Neural progenitor cell (in vitro differentiated cells): ENCODE measurements at regions not wholly inside any gene's neighbourhood (a gene's known extent, or its start where the extent isn't known, plus 50 kb on each side); places are given as distances from the start of the nearest gene placed in this dataset.
A peak's percentile ranks its signal among the peaks of the same experiment; 100 is the strongest.

Source experiments
- DNase-seq: peaks from one replicate; pipeline ENCODE4 v3.0.0-alpha.2; 2016; ENCODE audit warnings: low spot score
- H2AFZ ChIP-seq: fragments of 200-600 bp; sonication (generic); replicated peaks from 2 replicates; pipeline ENCODE4 v1.6.1; 2016; ENCODE audit warnings: antibody characterized with exemption
- H3F3A ChIP-seq: fragments of 200-600 bp; sonication (generic); 2 replicates; pipeline ENCODE4 v1.6.1; 2016; ENCODE audit warnings: antibody characterized with exemption, low read depth
- H3K27ac ChIP-seq: fragments of 200-600 bp; sonication (generic); 2 replicates; pipeline ENCODE4 v1.5.1; 2016; ENCODE audit warnings: mild to moderate bottlenecking
- H3K27me3 ChIP-seq: fragments of 200-600 bp; sonication (generic); 2 replicates; pipeline ENCODE4 v1.6.1; 2016; ENCODE audit warnings: mild to moderate bottlenecking, moderate library complexity
- H3K36me3 ChIP-seq: fragments of 200-600 bp; sonication (generic); 2 replicates; pipeline ENCODE4 v1.5.1; 2016
- H3K4me1 ChIP-seq: fragments of 200-600 bp; sonication (generic); 2 replicates; pipeline ENCODE4 v1.6.1; 2016; ENCODE audit warnings: mixed run types
- H3K4me2 ChIP-seq: fragments of 200-600 bp; sonication (generic); 2 replicates; pipeline ENCODE4 v1.6.1; 2016
- H3K4me3 ChIP-seq: fragments of 200-600 bp; sonication (generic); 2 replicates; pipeline ENCODE4 v1.5.1; 2016
- H3K79me2 ChIP-seq: fragments of 200-600 bp; sonication (generic); 2 replicates; pipeline ENCODE4 v1.6.1; 2016; ENCODE audit warnings: low read depth
- H3K9ac ChIP-seq: fragments of 200-600 bp; sonication (generic); 2 replicates; pipeline ENCODE4 v1.6.1; 2016
- H3K9me3 ChIP-seq: fragments of 200-600 bp; sonication (generic); 2 replicates; pipeline ENCODE4 v1.5.1; 2016; ENCODE audit warnings: low read depth
- H4K20me1 ChIP-seq: fragments of 200-600 bp; sonication (generic); 2 replicates; pipeline ENCODE4 v1.6.1; 2016; ENCODE audit warnings: low read depth
- H3K27ac Mint-ChIP-seq: 3 replicates; pipeline ENCODE4 v1.8.0; 2021; ENCODE audit warnings: mixed read lengths
- H3K27me3 Mint-ChIP-seq: 2 replicates; pipeline ENCODE4 v1.8.0; 2022; ENCODE audit warnings: low read depth, mild to moderate bottlenecking, inconsistent platforms, moderate library complexity, mixed read lengths; ENCODE audit not compliant: insufficient read depth
- H3K36me3 Mint-ChIP-seq: 3 replicates; pipeline ENCODE4 v1.8.0; 2021; ENCODE audit warnings: mixed read lengths
- H3K4me1 Mint-ChIP-seq: 3 replicates; pipeline ENCODE4 v1.8.0; 2021; ENCODE audit warnings: mixed read lengths
- H3K4me3 Mint-ChIP-seq: 3 replicates; pipeline ENCODE4 v1.8.0; 2021; ENCODE audit warnings: mild to moderate bottlenecking, moderate library complexity, mixed read lengths
- H3K9me3 Mint-ChIP-seq: 3 replicates; pipeline ENCODE4 v1.8.0; 2020; ENCODE audit warnings: mixed read lengths
- CTCF ChIP-seq: fragments of 200-600 bp; sonication (generic); IDR thresholded peaks from 2 replicates; pipeline ENCODE4 v1.5.1; 2017; ENCODE audit warnings: antibody characterized with exemption, mild to moderate bottlenecking
- EZH2 ChIP-seq: fragments of 200-600 bp; sonication (generic); IDR thresholded peaks from 2 replicates; pipeline ENCODE4 v1.6.1; 2017; ENCODE audit warnings: antibody characterized with exemption, mild to moderate bottlenecking, moderate library complexity
- EZH2phosphoT487 ChIP-seq: fragments of 200-600 bp; sonication (generic); IDR thresholded peaks from 2 replicates; pipeline ENCODE4 v1.6.1; 2017; ENCODE audit warnings: antibody characterized with exemption

- no peak for TF ChIP-seq EZH2phosphoT487
- TF ChIP-seq EZH2, result no peak
- TF ChIP-seq CTCF, result no peak
- H3K27me3 Mint-ChIP-seq, result peaks cover 4% of the 10 kb centered on the region
- Histone ChIP-seq H4K20me1 (no peaks in the 10 kb centered on the region), H3F3A (peaks cover 4% of the 10 kb centered on the region), H3K79me2 (no peaks in the 10 kb centered on the region), H3K4me1 (no peaks in the 10 kb centered on the region), H3K9ac (no peak overlapping the region), H3K27me3 (no peaks in the 10 kb centered on the region), H2AFZ (no peak overlapping the region), H3K4me2 (no peak overlapping the region), H3K36me3 (no peaks in the 10 kb centered on the region), H3K9me3 (peaks cover 11% of the 10 kb centered on the region), H3K27ac (no peak overlapping the region), H3K4me3 (no peak overlapping the region)
- peaks cover 11% of the 10 kb centered on the region for H3K4me1 Mint-ChIP-seq
- DNase-seq, result no peak
- H3K27ac Mint-ChIP-seq, result no peak overlapping the region
- no peaks in the 10 kb centered on the region for H3K36me3 Mint-ChIP-seq
- H3K4me3 Mint-ChIP-seq, result no peak overlapping the region
- H3K9me3 Mint-ChIP-seq, result peaks cover 20% of the 10 kb centered on the region
Observed at GRCh38 chr2:133856678-133857077, 288.4 kb upstream of the NCKAP5 start.

- H3K27me3 ChIP-seq, result no peaks in the 10 kb centered on the region
- H2AFZ ChIP-seq, result no peak overlapping the region
- H3K4me1 ChIP-seq, result no peaks in the 10 kb centered on the region
- no peak overlapping the region for H3K27ac ChIP-seq
- H3K4me3 ChIP-seq, result no peak overlapping the region
- no peaks in the 10 kb centered on the region for H4K20me1 ChIP-seq
- Mint-ChIP-seq H3K36me3 (no peaks in the 10 kb centered on the region), H3K27me3 (peaks cover 3% of the 10 kb centered on the region), H3K4me1 (peaks cover 11% of the 10 kb centered on the region), H3K27ac (peak overlapping the region; percentile 68), H3K4me3 (no peak overlapping the region), H3K9me3 (peaks cover 8% of the 10 kb centered on the region)
- DNase-seq, result no peak
- H3F3A ChIP-seq, result peaks cover 4% of the 10 kb centered on the region
- no peak overlapping the region for H3K4me2 ChIP-seq
- no peak overlapping the region for H3K9ac ChIP-seq
- H3K79me2 ChIP-seq, result no peaks in the 10 kb centered on the region
- H3K9me3 ChIP-seq, result no peaks in the 10 kb centered on the region
- H3K36me3 ChIP-seq, result no peaks in the 10 kb centered on the region
- TF ChIP-seq EZH2, result no peak
- no peak for TF ChIP-seq EZH2phosphoT487
- TF ChIP-seq CTCF, result no peak
Observed at GRCh38 chr2:133859578-133859977, 291.3 kb upstream of the NCKAP5 start.

- Histone ChIP-seq H3K36me3 (no peaks in the 10 kb centered on the region), H4K20me1 (no peaks in the 10 kb centered on the region), H3K79me2 (no peaks in the 10 kb centered on the region), H3K4me3 (no peak overlapping the region), H3K9ac (no peak overlapping the region), H2AFZ (no peak overlapping the region), H3F3A (peaks cover 4% of the 10 kb centered on the region), H3K9me3 (no peaks in the 10 kb centered on the region), H3K4me1 (no peaks in the 10 kb centered on the region), H3K27ac (no peak overlapping the region), H3K4me2 (no peak overlapping the region), H3K27me3 (no peaks in the 10 kb centered on the region)
- Mint-ChIP-seq H3K4me1 (peaks cover 11% of the 10 kb centered on the region), H3K36me3 (no peaks in the 10 kb centered on the region), H3K27me3 (peaks cover 3% of the 10 kb centered on the region), H3K27ac (no peak overlapping the region), H3K9me3 (peaks cover 5% of the 10 kb centered on the region), H3K4me3 (no peak overlapping the region)
- TF ChIP-seq CTCF, result no peak
- TF ChIP-seq EZH2, result no peak
- no peak for TF ChIP-seq EZH2phosphoT487
- DNase-seq, result no peak
Observed at GRCh38 chr2:133862400-133862977, 294.2 kb upstream of the NCKAP5 start.
